Upper lobe of right lung (tissue), 1 donor: ENCODE measurements at regions not wholly inside any gene's neighbourhood (a gene's known extent, or its start where the extent isn't known, plus 50 kb on each side); places are given as distances from the start of the nearest gene placed in this dataset.
A peak's percentile ranks its signal among the peaks of the same experiment; 100 is the strongest.

Experiments
- ATAC-seq: fragments of 200-7000 bp; cut with Tn5 transposase; one replicate; pipeline ENCODE4 v1.9.1; 2020; ENCODE audit warnings: mild to moderate bottlenecking, moderate library complexity
- DNase-seq: peaks from one replicate; pipeline ENCODE4 v3.0.0-alpha.2; 2020
- H3K27ac ChIP-seq: fragments of 200-600 bp; one replicate; pipeline ENCODE4 v1.8.0; 2022
- H3K27me3 ChIP-seq: fragments of 200-600 bp; one replicate; pipeline ENCODE4 v1.8.0; 2022; ENCODE audit warnings: mild to moderate bottlenecking
- H3K36me3 ChIP-seq: fragments of 200-600 bp; one replicate; pipeline ENCODE4 v1.8.0; 2022
- H3K4me1 ChIP-seq: fragments of 200-600 bp; one replicate; pipeline ENCODE4 v1.8.0; 2022
- H3K4me3 ChIP-seq: fragments of 200-600 bp; one replicate; pipeline ENCODE4 v1.8.0; 2022; ENCODE audit warnings: mild to moderate bottlenecking
- H3K9me3 ChIP-seq: fragments of 200-600 bp; one replicate; pipeline ENCODE4 v1.8.0; 2022
- intact Hi-C: fragments of 100-400 bp; cut with DNase I; formaldehyde crosslinking; loops from one replicate; pipeline ENCODE4 v1.11.0; 2022
- TF ChIP-seq, protein P1 (sequence below): fragments of 200-600 bp; IDR thresholded peaks from one replicate; pipeline ENCODE4 v1.8.0; 2022; ENCODE audit warnings: antibody characterized with exemption
- donor health status: DM: no; HTN: yes; CAD: no; lungs with severe emphysema.

DNA sequence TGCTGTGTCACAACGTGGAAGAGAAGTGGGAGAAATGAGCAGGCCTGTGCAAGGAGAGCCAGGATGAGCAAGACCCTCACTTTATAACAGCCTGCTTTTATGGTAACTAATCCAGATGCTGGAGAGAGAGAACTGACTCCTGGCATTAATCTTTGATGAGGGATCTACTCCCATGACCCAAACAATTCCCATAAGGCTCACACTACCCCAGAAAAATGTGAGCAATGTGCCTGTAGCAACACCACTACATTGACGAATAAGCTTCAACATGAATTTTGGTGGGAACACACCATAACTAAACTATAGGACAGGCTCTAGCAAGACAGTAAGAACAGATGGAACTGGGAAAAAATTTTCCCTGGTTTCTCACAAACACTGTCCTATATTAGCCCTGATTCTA, 173.6 kb upstream of the PRSS58 start:
- Histone ChIP-seq H3K4me1 (no peaks in the 10 kb centered on the region), H3K36me3 (no peaks in the 10 kb centered on the region), H3K27ac (no peak overlapping the region), H3K9me3 (no peaks in the 10 kb centered on the region), H3K27me3 (no peaks in the 10 kb centered on the region), H3K4me3 (no peak overlapping the region)
- TF ChIP-seq, protein P1, sequence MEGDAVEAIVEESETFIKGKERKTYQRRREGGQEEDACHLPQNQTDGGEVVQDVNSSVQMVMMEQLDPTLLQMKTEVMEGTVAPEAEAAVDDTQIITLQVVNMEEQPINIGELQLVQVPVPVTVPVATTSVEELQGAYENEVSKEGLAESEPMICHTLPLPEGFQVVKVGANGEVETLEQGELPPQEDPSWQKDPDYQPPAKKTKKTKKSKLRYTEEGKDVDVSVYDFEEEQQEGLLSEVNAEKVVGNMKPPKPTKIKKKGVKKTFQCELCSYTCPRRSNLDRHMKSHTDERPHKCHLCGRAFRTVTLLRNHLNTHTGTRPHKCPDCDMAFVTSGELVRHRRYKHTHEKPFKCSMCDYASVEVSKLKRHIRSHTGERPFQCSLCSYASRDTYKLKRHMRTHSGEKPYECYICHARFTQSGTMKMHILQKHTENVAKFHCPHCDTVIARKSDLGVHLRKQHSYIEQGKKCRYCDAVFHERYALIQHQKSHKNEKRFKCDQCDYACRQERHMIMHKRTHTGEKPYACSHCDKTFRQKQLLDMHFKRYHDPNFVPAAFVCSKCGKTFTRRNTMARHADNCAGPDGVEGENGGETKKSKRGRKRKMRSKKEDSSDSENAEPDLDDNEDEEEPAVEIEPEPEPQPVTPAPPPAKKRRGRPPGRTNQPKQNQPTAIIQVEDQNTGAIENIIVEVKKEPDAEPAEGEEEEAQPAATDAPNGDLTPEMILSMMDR, result no peak
- intact Hi-C loops, result no loop called here
- no peak for DNase-seq
- no peak for ATAC-seq

GRCh38 chr7:142428094-142428493, 170.2 kb upstream of the PRSS58 start:
- intact Hi-C loops, result no loop called here
- no peaks in the 10 kb centered on the region for H3K27me3 ChIP-seq
- no peaks in the 10 kb centered on the region for H3K4me1 ChIP-seq
- DNase-seq (no peak), ATAC-seq (no peak)
- TF ChIP-seq, protein P1, result no peak
- H3K9me3 ChIP-seq, result no peaks in the 10 kb centered on the region
- no peak overlapping the region for H3K4me3 ChIP-seq
- no peaks in the 10 kb centered on the region for H3K36me3 ChIP-seq
- H3K27ac ChIP-seq, result no peak overlapping the region

DNA sequence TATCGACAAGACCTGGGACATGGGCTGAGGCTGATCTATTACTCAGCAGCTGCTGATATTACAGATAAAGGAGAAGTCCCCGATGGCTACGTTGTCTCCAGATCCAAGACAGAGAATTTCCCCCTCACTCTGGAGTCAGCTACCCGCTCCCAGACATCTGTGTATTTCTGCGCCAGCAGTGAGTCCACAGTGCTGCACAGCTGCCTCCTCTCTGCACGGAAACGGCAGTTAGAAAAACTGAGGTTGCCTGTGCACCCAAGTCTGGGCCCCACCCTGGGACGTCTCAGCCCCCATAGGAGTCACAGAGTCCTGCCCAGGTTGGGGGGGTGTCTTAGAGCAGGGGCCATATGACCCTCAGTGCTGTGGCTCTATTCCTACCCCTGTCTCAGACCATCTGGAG, 167.4 kb upstream of the PRSS58 start:
- Histone ChIP-seq H3K4me3 (no peak overlapping the region), H3K27me3 (no peaks in the 10 kb centered on the region), H3K36me3 (no peaks in the 10 kb centered on the region), H3K27ac (no peak overlapping the region), H3K4me1 (no peaks in the 10 kb centered on the region), H3K9me3 (no peaks in the 10 kb centered on the region)
- intact Hi-C loops, result no loop called here
- DNase-seq (no peak), ATAC-seq (no peak)
- TF ChIP-seq, protein P1, result no peak

DNA sequence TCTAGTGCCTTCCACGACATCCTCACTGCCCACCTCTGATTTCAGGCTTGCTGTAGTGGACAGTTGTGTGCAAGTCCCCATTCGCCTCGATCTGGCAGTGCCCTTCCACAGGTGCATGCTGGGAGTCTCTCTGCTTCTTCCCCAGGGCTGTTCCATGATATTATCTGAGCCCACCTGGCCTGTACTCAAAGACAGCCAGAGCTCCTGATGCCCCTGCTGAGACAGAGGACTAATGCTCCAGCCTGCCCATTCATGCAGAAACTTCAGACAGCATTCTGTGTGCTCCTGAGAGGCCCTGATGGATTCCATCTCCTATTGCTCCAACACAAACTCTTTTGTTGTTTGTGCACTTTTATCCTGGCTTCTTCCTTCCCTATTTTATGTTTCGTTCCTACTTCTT, 164.8 kb upstream of the PRSS58 start:
- H3K36me3 ChIP-seq, result no peaks in the 10 kb centered on the region
- H3K27me3 ChIP-seq, result no peaks in the 10 kb centered on the region
- no peaks in the 10 kb centered on the region for H3K9me3 ChIP-seq
- H3K4me3 ChIP-seq, result no peak overlapping the region
- H3K4me1 ChIP-seq, result no peaks in the 10 kb centered on the region
- H3K27ac ChIP-seq, result no peak overlapping the region
- intact Hi-C loops, result no loop called here
- TF ChIP-seq, protein P1, result no peak
- ATAC-seq (no peak), DNase-seq (no peak)

DNA sequence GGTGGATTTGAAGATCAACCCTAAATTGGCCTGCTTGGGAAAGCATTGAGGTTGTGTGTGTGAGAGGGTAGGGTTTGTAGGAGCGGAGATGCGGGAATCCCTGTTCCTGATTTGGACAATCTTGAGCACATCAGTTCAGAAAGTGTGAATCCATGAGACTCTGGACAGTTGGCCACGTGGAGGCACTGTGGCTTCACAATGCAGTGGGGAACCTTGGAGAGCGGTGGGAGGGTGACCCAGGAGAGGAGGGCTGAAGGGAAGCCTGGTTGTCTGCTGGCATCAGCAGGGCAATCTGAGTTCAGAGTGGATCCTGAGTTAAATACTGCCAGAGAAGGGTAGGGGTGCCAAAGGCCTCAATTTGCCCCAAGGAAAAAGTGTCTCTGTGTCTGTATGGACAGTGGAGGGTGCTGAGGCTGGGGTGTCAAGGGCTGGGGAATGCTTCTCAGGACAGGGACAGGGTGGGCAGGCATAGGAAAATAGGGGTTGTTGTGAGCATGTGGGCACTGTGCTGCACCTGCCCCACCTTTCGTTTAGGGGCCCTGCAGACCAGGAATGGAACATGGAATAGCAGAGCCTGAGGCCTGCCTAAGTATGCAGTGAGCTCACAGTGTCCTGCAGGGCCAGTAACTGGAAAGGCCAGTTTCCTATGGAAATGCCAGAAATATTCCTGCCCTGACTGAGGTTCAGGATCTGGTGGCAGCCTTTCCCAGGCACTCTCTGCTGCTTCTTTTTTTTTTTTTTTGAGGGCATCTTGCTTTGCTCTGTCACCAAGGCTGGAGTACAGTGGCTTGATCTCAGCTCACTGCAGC, 162.9 kb upstream of the PRSS58 start:
- intact Hi-C loops, result no loop called here
- Histone ChIP-seq H3K4me1 (no peaks in the 10 kb centered on the region), H3K27me3 (no peaks in the 10 kb centered on the region), H3K27ac (no peak overlapping the region), H3K4me3 (no peak overlapping the region), H3K9me3 (no peaks in the 10 kb centered on the region), H3K36me3 (no peaks in the 10 kb centered on the region)
- DNase-seq (no peak), ATAC-seq (peak; percentile 42)
- TF ChIP-seq, protein P1, result no peak
